ENCODE measurements at regions not wholly inside any gene's neighbourhood (a gene's known extent, or its start where the extent isn't known, plus 50 kb on each side); places are given as distances from the start of the nearest gene placed in this dataset.

DNA sequence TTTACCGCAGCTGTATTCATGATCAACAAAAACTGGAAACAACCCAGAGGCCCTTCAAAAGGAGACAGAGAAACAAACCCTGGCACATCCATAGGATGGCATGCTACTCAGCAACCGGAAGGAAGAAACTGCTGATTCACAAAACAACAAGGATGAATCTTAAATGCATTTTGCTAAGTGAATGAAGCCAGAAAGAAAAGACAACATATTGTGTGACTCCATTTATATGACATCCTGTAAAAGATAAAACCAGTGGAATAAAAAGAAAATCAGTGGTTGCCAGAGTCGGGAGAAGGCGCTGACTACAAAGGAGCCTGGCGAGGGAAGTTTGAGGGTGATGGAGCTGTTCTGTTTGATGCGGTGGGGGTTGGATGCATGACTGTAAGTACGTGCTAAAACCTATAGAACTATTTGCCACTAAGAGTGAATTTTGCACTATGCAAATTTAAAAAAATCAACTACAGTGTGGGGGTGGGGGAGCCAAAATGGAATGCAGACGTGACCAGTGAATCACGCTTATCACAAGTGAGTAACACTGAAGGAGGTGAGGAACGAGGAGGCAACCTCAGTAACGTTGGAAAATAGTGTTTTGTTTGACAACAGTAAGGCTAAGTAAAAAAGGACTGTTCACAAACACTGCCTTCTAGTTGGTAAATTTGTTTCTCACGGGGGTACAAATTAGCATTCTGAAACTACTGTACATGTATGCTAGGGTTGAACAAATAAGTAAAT lies 108.9 kb downstream of the INHBB start:
- DNase-seq (ENCODE audit: insufficient read length, low spot score) = no peak
- TF ChIP-seq, protein P1, sequence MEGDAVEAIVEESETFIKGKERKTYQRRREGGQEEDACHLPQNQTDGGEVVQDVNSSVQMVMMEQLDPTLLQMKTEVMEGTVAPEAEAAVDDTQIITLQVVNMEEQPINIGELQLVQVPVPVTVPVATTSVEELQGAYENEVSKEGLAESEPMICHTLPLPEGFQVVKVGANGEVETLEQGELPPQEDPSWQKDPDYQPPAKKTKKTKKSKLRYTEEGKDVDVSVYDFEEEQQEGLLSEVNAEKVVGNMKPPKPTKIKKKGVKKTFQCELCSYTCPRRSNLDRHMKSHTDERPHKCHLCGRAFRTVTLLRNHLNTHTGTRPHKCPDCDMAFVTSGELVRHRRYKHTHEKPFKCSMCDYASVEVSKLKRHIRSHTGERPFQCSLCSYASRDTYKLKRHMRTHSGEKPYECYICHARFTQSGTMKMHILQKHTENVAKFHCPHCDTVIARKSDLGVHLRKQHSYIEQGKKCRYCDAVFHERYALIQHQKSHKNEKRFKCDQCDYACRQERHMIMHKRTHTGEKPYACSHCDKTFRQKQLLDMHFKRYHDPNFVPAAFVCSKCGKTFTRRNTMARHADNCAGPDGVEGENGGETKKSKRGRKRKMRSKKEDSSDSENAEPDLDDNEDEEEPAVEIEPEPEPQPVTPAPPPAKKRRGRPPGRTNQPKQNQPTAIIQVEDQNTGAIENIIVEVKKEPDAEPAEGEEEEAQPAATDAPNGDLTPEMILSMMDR (IDR thresholded peaks at IDR 0.05; ENCODE audit: insufficient read depth, missing control alignments) = no peak
- no peak for FAIRE-seq

DNA sequence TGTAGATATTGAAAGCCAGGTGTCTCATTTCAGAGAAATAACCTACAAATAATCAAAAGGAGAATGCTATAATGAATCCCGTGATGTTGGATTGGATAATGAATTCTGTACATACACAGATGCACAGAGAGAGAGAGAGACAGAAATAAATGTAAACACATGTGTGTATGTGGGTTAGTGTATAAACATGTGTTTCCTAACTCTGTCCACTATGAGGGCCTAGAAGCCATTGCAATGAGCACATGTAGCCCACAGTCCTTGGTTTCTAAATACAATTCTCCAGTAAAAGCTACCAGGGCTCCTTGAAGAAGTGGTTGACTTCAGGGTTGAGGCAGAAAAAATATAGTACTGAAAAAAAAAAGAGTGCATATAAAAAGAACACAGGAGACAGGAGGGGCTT lies 109.5 kb downstream of the INHBB start:
- TF ChIP-seq, protein P1 (IDR thresholded peaks at IDR 0.05; ENCODE audit: insufficient read depth, missing control alignments) = no peak
- DNase-seq (ENCODE audit: insufficient read length, low spot score) (no peak), FAIRE-seq (no peak)

GRCh38 chr2:120456867-120457266 lies 110.9 kb downstream of the INHBB start:
- FAIRE-seq = no peak
- TF ChIP-seq, protein P1 (IDR thresholded peaks at IDR 0.05; ENCODE audit: insufficient read depth, missing control alignments) = no peak

GRCh38 chr2:120460511-120460910 lies 114.6 kb downstream of the INHBB start:
- FAIRE-seq (no peak), DNase-seq (ENCODE audit: insufficient read length, low spot score) (no peak)
- TF ChIP-seq, protein P1 (IDR thresholded peaks at IDR 0.05; ENCODE audit: insufficient read depth, missing control alignments) = no peak

More at GRCh38 chr2:120456867-120457266, 110.9 kb downstream of the INHBB start:
- no peak for DNase-seq (ENCODE audit: insufficient read length, low spot score)

- no peak for FAIRE-seq
- DNase-seq (ENCODE audit: insufficient read length, low spot score) = no peak
- TF ChIP-seq, protein P1 (IDR thresholded peaks at IDR 0.05; ENCODE audit: insufficient read depth, missing control alignments) = no peak
Measured at GRCh38 chr2:120461092-120461491, 115.2 kb downstream of the INHBB start.

- FAIRE-seq = no peak
- TF ChIP-seq, protein P1 (IDR thresholded peaks at IDR 0.05; ENCODE audit: insufficient read depth, missing control alignments) = no peak
- no peak for DNase-seq (ENCODE audit: insufficient read length, low spot score)
Measured at GRCh38 chr2:120461546-120462537, 115.9 kb downstream of the INHBB start.
